HEK293 (cell line): ENCODE measurements at regions not wholly inside any gene's neighbourhood (a gene's known extent, or its start where the extent isn't known, plus 50 kb on each side); places are given as distances from the start of the nearest gene placed in this dataset.

ENCODE experiments used
- CTCF ChIA-PET: fragments of 350-600 bp; formaldehyde crosslinking; extraction: SDS; loops from one replicate; lab custom pipeline; 2021; ENCODE audit warnings: antibody characterized with exemption; lab: Yijun Ruan, JAX
- POLR2A ChIA-PET: fragments of 300-600 bp; formaldehyde crosslinking; extraction: SDS; loops from one replicate; lab custom pipeline; 2020; ENCODE audit warnings: antibody characterized with exemption, inconsistent platforms; lab: Yijun Ruan, JAX
- H3K27ac ChIP-seq: fragments of 200-500 bp; sonication (Bioruptor generic); 2 replicates; pipeline ENCODE4 v1.5.1; 2014; ENCODE audit warnings: low read depth, low read length, control low read depth, inconsistent platforms; ENCODE audit errors: extremely low read depth
- H3K36me3 ChIP-seq, 2 experiments: fragments of 200-500 bp in 1 of 2; sonication (Bioruptor generic) in 1 of 2; 1 replicate in 1 of 2; 2 replicates in 1 of 2; pipeline ENCODE4 v1.5.1; 2014 to 2017; ENCODE audit warnings: inconsistent platforms in 2 of 2, low read length in 2 of 2; ENCODE audit not compliant: control insufficient read depth in 2 of 2, insufficient read depth in 1 of 2
- H3K4me1 ChIP-seq: fragments of 200-500 bp; sonication (Bioruptor generic); 2 replicates; pipeline ENCODE4 v1.5.1; 2014; ENCODE audit warnings: mild to moderate bottlenecking, low read length, inconsistent platforms; ENCODE audit not compliant: control insufficient read depth, insufficient read depth
- H3K4me3 ChIP-seq: 2 replicates; pipeline ENCODE4 v1.5.1; 2011; ENCODE audit warnings: low read depth, mild to moderate bottlenecking, control low read depth, low read length, moderate library complexity
- H3K9me3 ChIP-seq: fragments of 200-500 bp; sonication (Bioruptor generic); 2 replicates; pipeline ENCODE4 v1.5.1; 2014; ENCODE audit warnings: low read depth, low read length, inconsistent platforms; ENCODE audit not compliant: control insufficient read depth, insufficient read depth
- HOXA7 ChIP-seq: sonication (generic); formaldehyde crosslinking; IDR thresholded peaks from 2 replicates; pipeline ENCODE4 v1.8.1; 2022; ENCODE audit warnings: missing genetic modification reagents, borderline replicate concordance
- IKZF3 ChIP-seq: fragments of 450-650 bp; IDR thresholded peaks from 2 replicates; pipeline ENCODE4 v1.5.0; 2018; ENCODE audit warnings: missing biosample characterization, mild to moderate bottlenecking, missing genetic modification characterization, moderate library complexity
- MEIS1 ChIP-seq: sonication (generic); formaldehyde crosslinking; IDR thresholded peaks from 2 replicates; pipeline ENCODE4 v1.8.1; 2022; ENCODE audit warnings: missing genetic modification reagents, mild to moderate bottlenecking, borderline replicate concordance
- SP3 ChIP-seq: fragments of 450-650 bp; formaldehyde crosslinking; IDR thresholded peaks from 2 replicates; pipeline ENCODE4 v1.5.1; 2016; ENCODE audit warnings: missing biosample characterization, missing genetic modification characterization
- YY1 ChIP-seq: fragments of 450-650 bp; formaldehyde crosslinking; IDR thresholded peaks from 2 replicates; pipeline ENCODE4 v1.5.1; 2018; ENCODE audit warnings: missing biosample characterization, missing genetic modification characterization
- ZEB2 ChIP-seq: fragments of 450-650 bp; formaldehyde crosslinking; IDR thresholded peaks from 2 replicates; pipeline ENCODE4 v1.5.1; 2016; ENCODE audit warnings: missing biosample characterization, missing genetic modification characterization
- ZFP3 ChIP-seq: fragments of 450-650 bp; formaldehyde crosslinking; IDR thresholded peaks from 2 replicates; pipeline ENCODE4 v1.5.1; 2016; ENCODE audit warnings: low read depth, missing biosample characterization, missing genetic modification characterization
- ZNF114 ChIP-seq: fragments of 450-650 bp; formaldehyde crosslinking; IDR thresholded peaks from 2 replicates; pipeline ENCODE4 v1.5.0; 2017; ENCODE audit warnings: missing biosample characterization, missing genetic modification characterization
- ZNF140 ChIP-seq: fragments of 450-650 bp; formaldehyde crosslinking; IDR thresholded peaks from 2 replicates; pipeline ENCODE4 v1.5.1; 2016; ENCODE audit warnings: missing biosample characterization, missing genetic modification characterization
- ZNF211 ChIP-seq: fragments of 450-650 bp; formaldehyde crosslinking; IDR thresholded peaks from 2 replicates; pipeline ENCODE4 v1.5.1; 2016; ENCODE audit warnings: low read depth, missing biosample characterization, missing genetic modification characterization
- ZNF223 ChIP-seq: fragments of 450-650 bp; formaldehyde crosslinking; IDR thresholded peaks from 2 replicates; pipeline ENCODE4 v1.5.1; 2016; ENCODE audit warnings: missing biosample characterization, missing genetic modification characterization
- ZNF23 ChIP-seq: fragments of 450-650 bp; formaldehyde crosslinking; IDR thresholded peaks from 2 replicates; pipeline ENCODE4 v1.5.1; 2016; ENCODE audit warnings: missing biosample characterization, missing genetic modification characterization, borderline replicate concordance
- ZNF426 ChIP-seq: fragments of 450-650 bp; formaldehyde crosslinking; IDR thresholded peaks from 2 replicates; pipeline ENCODE4 v1.5.1; 2017; ENCODE audit warnings: missing biosample characterization, missing genetic modification characterization, mild to moderate bottlenecking, inconsistent platforms, moderate library complexity
- ZNF610 ChIP-seq: fragments of 450-650 bp; formaldehyde crosslinking; IDR thresholded peaks from 2 replicates; pipeline ENCODE4 v1.5.1; 2016; ENCODE audit warnings: missing biosample characterization, missing genetic modification characterization, borderline replicate concordance
- ZNF623 ChIP-seq: fragments of 450-650 bp; formaldehyde crosslinking; IDR thresholded peaks from 2 replicates; pipeline ENCODE4 v1.5.1; 2016; ENCODE audit warnings: missing biosample characterization, missing genetic modification characterization
- ZNF677 ChIP-seq: fragments of 450-650 bp; IDR thresholded peaks from 2 replicates; pipeline ENCODE4 v1.5.0; 2018; ENCODE audit warnings: missing biosample characterization, mild to moderate bottlenecking, missing genetic modification characterization, moderate library complexity
- ZNF777 ChIP-seq: fragments of 450-650 bp; formaldehyde crosslinking; IDR thresholded peaks from 2 replicates; pipeline ENCODE4 v1.5.1; 2017; ENCODE audit warnings: missing biosample characterization, missing genetic modification characterization, borderline replicate concordance
- ZNF791 ChIP-seq: fragments of 450-650 bp; formaldehyde crosslinking; IDR thresholded peaks from 2 replicates; pipeline ENCODE4 v1.5.1; 2016; ENCODE audit warnings: missing biosample characterization, missing genetic modification characterization
- ZNF830 ChIP-seq: fragments of 450-650 bp; IDR thresholded peaks from 2 replicates; pipeline ENCODE4 v1.5.0; 2018; ENCODE audit warnings: missing biosample characterization, missing genetic modification characterization, low read depth, mild to moderate bottlenecking, moderate library complexity
- ZXDB ChIP-seq: fragments of 450-650 bp; formaldehyde crosslinking; IDR thresholded peaks from 2 replicates; pipeline ENCODE4 v1.5.1; 2016; ENCODE audit warnings: missing biosample characterization, missing genetic modification characterization
- TF ChIP-seq, protein P1 (sequence below): fragments of 450-650 bp; formaldehyde crosslinking; optimal IDR thresholded peaks from 2 replicates; pipeline ENCODE3; 2016; ENCODE audit warnings: missing biosample characterization, mild to moderate bottlenecking, missing genetic modification characterization
- TF ChIP-seq, protein P2 (sequence below): fragments of 450-650 bp; formaldehyde crosslinking; IDR thresholded peaks from 2 replicates; pipeline ENCODE4 v1.5.1; 2016; ENCODE audit warnings: missing biosample characterization, missing genetic modification characterization
- TF ChIP-seq, protein P3 (sequence below): fragments of 450-650 bp; formaldehyde crosslinking; IDR thresholded peaks from 2 replicates; pipeline ENCODE4 v1.5.1; 2016; ENCODE audit warnings: missing biosample characterization, missing genetic modification characterization
- TF ChIP-seq, protein P4 (sequence below): fragments of 450-650 bp; formaldehyde crosslinking; IDR thresholded peaks from 2 replicates; pipeline ENCODE4 v1.5.1; 2016; ENCODE audit warnings: missing biosample characterization, missing genetic modification characterization
- TF ChIP-seq, protein P5 (sequence below): fragments of 450-650 bp; formaldehyde crosslinking; IDR thresholded peaks from 2 replicates; pipeline ENCODE4 v1.5.1; 2016; ENCODE audit warnings: missing biosample characterization, missing genetic modification characterization

DNA sequence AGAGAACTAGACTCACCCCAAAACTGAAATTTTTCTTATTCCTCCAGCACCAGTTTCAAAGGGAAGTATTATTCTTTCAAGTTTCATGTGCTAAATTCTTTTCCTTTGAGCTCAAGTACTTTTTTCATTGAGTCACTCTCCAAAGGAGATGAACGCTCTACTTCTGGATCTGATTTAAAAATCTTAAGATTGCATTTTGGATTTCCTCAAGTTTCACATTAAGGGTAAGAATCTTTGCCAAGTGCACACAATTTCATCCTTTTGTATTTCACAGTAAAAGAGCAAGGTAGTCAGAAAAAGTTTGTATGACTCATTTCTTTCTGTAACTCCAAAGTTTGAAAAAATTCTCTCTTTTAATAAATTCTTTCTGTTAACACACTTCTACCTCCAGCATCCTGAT is 435.5 kb downstream of the RAB38 start:
- POLR2A ChIA-PET, result no interaction called here

DNA sequence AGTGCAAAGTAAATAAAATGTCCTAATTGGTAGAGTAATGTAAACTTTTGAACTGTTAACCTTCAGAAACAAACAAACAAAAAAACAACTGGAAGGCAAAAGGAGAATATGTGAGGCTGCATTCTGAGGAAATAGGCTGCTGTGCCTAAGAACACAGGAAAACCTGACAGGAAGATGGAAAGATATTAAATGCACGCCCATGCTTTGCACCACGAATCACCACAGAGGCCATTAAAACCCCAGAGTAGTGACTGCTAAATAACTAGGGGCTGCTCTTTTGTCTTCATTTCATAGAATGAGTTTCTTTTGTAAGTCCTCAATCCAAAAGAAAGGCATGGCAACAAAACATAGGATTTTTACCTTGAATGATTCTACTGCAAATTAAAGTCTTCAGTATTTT is 436.0 kb downstream of the RAB38 start:
- H3K27ac ChIP-seq, result no peak overlapping the region
- TF ChIP-seq ZNF830, result no peak
- TF ChIP-seq SP3 (tag by site-specific recombination), result no peak
- TF ChIP-seq ZNF140 (tag by site-specific recombination), result no peak
- no peak for TF ChIP-seq IKZF3 (tag by site-specific recombination)
- TF ChIP-seq, protein P1, sequence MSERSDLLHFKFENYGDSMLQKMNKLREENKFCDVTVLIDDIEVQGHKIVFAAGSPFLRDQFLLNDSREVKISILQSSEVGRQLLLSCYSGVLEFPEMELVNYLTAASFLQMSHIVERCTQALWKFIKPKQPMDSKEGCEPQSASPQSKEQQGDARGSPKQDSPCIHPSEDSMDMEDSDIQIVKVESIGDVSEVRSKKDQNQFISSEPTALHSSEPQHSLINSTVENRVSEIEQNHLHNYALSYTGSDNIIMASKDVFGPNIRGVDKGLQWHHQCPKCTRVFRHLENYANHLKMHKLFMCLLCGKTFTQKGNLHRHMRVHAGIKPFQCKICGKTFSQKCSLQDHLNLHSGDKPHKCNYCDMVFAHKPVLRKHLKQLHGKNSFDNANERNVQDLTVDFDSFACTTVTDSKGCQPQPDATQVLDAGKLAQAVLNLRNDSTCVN (tag by site-specific recombination), result no peak
- TF ChIP-seq ZFP3, result no peak

More for the DNA sequence above, 435.5 kb downstream of the RAB38 start:
- TF ChIP-seq ZNF23 (tag by site-specific recombination) (no peak), ZNF610 (tag by site-specific recombination) (no peak), HOXA7 (CRISPR knock-in tag) (no peak), ZNF791 (no peak), YY1 (no peak), ZNF623 (no peak), ZNF223 (no peak), ZNF777 (tag by site-specific recombination) (no peak), ZNF677 (tag by site-specific recombination) (no peak), ZEB2 (tag by site-specific recombination) (no peak), ZNF211 (no peak), MEIS1 (CRISPR knock-in tag) (no peak), IKZF3 (tag by site-specific recombination) (no peak), ZXDB (no peak), ZNF426 (tag by site-specific recombination) (no peak), ZNF114 (tag by site-specific recombination) (no peak)
- TF ChIP-seq, protein P2, sequence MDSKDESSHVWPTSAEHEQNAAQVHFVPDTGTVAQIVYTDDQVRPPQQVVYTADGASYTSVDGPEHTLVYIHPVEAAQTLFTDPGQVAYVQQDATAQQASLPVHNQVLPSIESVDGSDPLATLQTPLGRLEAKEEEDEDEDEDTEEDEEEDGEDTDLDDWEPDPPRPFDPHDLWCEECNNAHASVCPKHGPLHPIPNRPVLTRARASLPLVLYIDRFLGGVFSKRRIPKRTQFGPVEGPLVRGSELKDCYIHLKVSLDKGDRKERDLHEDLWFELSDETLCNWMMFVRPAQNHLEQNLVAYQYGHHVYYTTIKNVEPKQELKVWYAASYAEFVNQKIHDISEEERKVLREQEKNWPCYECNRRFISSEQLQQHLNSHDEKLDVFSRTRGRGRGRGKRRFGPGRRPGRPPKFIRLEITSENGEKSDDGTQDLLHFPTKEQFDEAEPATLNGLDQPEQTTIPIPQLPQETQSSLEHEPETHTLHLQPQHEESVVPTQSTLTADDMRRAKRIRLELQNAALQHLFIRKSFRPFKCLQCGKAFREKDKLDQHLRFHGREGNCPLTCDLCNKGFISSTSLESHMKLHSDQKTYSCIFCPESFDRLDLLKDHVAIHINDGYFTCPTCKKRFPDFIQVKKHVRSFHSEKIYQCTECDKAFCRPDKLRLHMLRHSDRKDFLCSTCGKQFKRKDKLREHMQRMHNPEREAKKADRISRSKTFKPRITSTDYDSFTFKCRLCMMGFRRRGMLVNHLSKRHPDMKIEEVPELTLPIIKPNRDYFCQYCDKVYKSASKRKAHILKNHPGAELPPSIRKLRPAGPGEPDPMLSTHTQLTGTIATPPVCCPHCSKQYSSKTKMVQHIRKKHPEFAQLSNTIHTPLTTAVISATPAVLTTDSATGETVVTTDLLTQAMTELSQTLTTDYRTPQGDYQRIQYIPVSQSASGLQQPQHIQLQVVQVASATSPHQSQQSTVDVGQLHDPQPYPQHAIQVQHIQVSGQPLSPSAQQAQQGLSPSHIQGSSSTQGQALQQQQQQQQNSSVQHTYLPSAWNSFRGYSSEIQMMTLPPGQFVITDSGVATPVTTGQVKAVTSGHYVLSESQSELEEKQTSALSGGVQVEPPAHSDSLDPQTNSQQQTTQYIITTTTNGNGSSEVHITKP, result no peak
- TF ChIP-seq, protein P3, sequence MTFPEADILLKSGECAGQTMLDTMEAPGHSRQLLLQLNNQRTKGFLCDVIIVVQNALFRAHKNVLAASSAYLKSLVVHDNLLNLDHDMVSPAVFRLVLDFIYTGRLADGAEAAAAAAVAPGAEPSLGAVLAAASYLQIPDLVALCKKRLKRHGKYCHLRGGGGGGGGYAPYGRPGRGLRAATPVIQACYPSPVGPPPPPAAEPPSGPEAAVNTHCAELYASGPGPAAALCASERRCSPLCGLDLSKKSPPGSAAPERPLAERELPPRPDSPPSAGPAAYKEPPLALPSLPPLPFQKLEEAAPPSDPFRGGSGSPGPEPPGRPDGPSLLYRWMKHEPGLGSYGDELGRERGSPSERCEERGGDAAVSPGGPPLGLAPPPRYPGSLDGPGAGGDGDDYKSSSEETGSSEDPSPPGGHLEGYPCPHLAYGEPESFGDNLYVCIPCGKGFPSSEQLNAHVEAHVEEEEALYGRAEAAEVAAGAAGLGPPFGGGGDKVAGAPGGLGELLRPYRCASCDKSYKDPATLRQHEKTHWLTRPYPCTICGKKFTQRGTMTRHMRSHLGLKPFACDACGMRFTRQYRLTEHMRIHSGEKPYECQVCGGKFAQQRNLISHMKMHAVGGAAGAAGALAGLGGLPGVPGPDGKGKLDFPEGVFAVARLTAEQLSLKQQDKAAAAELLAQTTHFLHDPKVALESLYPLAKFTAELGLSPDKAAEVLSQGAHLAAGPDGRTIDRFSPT (tag by site-specific recombination), result no peak
- TF ChIP-seq, protein P4, sequence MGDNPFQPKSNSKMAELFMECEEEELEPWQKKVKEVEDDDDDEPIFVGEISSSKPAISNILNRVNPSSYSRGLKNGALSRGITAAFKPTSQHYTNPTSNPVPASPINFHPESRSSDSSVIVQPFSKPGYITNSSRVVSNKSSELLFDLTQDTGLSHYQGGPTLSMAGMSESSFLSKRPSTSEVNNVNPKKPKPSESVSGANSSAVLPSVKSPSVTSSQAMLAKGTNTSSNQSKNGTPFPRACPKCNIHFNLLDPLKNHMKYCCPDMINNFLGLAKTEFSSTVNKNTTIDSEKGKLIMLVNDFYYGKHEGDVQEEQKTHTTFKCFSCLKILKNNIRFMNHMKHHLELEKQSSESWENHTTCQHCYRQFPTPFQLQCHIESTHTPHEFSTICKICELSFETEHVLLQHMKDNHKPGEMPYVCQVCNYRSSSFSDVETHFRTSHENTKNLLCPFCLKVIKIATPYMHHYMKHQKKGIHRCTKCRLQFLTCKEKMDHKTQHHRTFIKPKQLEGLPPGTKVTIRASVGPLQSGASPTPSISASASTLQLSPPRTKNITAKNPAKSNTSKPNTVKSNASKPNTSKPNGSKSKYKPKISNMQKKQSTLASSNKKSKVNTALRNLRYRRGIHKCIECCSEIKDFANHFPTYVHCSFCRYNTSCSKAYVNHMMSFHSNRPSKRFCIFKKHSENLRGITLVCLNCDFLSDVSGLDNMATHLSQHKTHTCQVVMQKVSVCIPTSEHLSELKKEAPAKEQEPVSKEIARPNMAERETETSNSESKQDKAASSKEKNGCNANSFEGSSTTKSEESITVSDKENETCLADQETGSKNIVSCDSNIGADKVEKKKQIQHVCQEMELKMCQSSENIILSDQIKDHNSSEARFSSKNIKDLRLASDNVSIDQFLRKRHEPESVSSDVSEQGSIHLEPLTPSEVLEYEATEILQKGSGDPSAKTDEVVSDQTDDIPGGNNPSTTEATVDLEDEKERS, result no peak
- TF ChIP-seq, protein P5, sequence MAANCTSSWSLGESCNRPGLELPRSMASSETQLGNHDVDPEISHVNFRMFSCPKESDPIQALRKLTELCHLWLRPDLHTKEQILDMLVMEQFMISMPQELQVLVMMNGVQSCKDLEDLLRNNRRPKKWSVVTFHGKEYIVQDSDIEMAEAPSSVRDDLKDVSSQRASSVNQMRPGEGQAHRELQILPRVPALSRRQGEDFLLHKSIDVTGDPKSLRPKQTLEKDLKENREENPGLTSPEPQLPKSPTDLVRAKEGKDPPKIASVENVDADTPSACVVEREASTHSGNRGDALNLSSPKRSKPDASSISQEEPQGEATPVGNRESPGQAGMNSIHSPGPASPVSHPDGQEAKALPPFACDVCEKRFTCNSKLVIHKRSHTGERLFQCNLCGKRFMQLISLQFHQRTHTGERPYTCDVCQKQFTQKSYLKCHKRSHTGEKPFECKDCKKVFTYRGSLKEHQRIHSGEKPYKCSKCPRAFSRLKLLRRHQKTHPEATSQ (tag by site-specific recombination), result no peak
- TF ChIP-seq, all 188 proteins: peak for 0
- no peak overlapping the region for H3K4me3 ChIP-seq
- no peak overlapping the region for H3K27ac ChIP-seq
- CTCF ChIA-PET, result no interaction called here
- no peaks in the 10 kb centered on the region for H3K9me3 ChIP-seq
- no peaks in the 10 kb centered on the region for H3K36me3 ChIP-seq
- H3K4me1 ChIP-seq, result no peaks in the 10 kb centered on the region

More for the DNA sequence above, 436.0 kb downstream of the RAB38 start:
- CTCF ChIA-PET, result no interaction called here
- Histone ChIP-seq H3K4me1 (no peaks in the 10 kb centered on the region), H3K9me3 (no peaks in the 10 kb centered on the region), H3K4me3 (no peak overlapping the region), H3K36me3 (no peaks in the 10 kb centered on the region)
- POLR2A ChIA-PET, result no interaction called here
